GM21515 (cell line): ENCODE measurements at regions not wholly inside any gene's neighbourhood (a gene's known extent, or its start where the extent isn't known, plus 50 kb on each side); places are given as distances from the start of the nearest gene placed in this dataset.
"Not testable (repeated sequence)": the region's sequence is repeated elsewhere in the genome, so short reads cannot be mapped to it uniquely, and the experiment has no call there.

Source experiments
- ATAC-seq: cut with Tn5 transposase; IDR thresholded peaks from one replicate; pipeline ENCODE4 v1.9.1; 2021; ENCODE audit not compliant: unreplicated experiment

DNA sequence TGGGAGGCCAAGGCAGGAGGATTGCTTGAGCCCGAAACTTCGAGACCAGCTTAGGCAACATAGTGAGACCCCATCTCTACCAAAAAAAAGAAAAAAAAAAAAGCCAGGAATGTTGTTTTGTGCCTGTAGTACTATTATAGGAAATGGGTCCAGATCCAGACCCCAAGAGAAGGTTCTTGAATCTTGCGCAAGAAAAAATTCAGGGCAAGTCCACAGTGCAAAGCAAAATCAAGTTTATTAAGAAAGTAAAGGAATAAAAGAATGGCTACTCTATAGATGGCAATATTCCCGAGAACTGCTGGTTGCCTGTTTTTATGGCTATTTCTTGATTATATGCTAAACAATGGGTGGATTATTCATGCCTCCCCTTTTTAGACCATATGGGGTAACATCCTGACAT, 51.2 kb upstream of the RDX start:
- ATAC-seq, result no peak

DNA sequence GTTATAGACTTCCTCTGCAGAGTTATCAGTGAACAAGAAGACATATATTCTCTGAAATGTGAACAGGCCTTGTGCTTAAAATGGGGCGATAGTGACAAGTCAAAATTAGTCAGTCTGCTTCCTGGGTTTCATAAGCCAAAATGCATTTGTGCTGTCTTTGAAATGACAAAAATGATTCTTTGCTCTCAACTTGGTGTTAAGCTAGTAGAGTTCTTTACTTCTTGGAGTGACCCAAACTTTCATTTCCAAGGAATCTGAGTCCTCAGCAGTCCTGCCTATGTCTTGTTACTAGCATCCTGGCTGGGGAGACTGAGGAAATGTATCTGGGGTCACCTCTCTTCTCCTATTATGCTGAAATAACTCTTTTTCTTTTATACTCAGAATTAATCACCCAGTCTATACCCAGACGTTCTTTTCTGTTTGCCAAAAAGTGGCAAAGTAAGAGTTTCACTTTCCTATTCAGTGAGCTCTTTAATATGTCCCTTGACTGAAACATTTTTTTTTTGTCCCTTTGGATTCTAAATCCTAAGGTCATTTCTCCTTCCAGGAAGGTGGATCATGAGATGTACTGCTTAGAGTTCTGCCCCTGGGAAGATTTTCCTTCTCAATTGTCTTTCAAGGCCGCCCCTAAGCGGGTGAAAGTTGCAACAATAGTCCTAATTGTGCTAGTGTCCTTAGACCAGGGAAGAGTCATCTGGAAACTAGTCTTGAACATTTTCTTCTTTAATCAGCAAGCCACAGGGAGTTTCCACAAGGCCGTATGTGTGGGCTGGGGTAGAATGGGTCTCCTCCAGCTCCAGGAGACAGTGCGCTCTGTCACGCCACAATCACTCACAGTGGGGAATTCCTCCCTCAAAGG, 53.0 kb upstream of the RDX start:
- ATAC-seq, result peak; percentile 68

DNA sequence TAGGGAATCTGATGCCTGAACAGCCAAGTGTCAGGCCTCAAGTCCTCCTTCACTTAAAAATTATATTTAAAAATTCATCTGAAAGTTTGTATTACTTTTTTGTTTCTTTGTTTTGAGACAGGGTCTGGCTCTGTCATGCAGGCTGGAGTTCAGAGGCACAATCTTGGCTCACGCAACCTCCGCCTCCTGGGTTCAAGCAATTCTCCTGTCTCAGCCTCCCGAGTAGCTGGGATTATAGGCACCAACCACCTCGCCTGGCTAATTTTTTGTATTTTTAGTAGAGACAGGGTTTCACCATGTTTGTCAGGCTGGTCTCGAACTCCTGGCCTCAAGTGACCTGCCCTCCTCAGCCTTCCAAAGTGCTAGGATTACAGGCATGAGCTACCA, 53.6 kb upstream of the RDX start:
- ATAC-seq, result not testable (repeated sequence)

DNA sequence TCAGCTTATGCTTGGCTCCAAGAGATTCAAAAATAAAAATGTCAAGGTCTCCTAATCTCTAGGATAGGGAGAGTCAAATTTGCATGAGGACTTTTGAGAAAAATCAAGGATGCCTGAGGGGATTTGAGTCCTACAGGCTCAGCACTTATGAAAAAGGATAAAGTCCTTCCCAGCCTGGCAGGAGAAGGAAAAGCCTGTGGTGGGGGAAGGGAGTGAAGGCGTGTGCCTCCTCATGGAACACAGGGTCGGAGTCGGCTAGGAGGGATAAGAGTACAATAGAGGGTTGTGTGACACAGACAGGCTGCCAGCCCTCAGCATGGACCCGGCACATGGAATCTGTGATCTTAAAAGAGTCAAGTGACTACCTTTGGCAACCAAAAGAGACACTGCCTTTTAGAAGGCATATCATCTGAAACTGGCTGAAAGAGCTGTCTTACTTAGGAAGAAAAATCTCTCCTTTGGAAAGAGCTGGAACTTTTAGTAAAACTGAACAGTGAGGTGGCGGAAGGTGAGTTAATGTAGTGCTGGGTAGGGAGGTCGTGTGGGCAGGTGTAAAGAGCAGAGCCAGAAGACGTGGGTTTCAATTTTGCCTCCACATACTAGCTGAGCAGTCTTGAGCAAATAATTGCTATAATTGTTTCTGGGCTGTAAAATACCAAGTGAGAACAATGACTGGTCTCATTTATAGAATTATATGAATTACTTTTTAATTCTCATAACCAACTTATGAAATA, 58.8 kb upstream of the RDX start:
- no peak for ATAC-seq

DNA sequence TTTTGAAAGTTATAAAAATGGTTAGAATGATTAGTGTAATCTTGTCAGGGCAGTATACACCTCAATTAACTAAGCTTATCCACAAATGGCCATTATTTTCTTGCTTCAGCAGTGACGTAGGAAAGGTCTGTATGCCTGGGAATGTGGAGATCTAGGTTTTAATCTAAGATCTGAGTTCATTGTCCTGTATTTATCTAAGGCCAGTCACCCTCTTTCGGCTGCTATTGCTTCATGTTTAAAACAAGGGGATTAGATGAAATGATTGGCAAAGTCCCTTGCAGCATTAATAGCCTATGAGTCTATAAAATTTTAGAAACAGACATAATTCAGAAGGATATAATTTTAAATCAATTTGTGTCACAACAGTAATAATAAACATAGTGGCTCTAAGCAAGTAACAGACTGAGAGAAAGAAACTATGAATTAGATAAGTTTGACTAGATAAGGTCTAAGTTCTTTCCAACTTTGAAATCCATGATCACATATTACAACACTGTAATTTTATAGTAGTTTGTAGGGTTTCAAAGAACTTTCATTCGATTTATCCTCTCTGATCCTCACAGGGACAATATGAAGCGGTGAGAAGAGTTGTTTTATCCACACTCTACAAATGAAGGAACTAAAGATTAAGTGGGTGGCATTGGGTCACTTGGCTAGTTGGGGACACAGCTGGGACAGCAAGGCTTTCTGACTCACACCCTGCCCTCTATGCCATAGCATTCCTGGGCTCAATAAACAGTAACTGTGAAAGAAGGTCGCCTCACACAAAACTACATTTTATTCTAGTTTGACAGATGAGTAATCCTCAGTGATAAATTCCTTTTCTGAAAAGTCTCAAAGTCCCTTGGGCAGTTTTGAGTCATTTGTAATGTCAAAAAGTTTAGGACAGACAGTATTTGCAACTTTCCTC, 60.6 kb upstream of the RDX start:
- ATAC-seq, result no peak

DNA sequence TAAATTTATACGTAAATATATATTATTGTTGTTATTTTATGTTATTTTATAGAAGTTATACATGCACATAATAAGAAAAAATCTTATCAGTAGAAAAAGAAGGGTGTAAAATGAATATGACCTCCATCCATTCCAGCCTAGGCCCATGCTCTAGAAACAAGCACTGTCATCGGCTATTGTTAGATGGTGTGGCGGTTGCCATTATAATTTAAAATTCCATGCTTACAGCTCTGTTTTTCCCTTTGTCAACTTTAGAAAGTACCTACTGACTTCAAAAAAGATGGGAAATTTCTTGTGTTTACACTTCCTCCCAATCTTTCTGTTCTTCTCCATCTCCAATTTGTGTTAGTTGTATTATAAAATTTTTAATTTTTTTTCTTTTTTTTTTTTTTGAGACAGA, 61.9 kb upstream of the RDX start:
- ATAC-seq, result no peak

- not testable (repeated sequence) for ATAC-seq
Observed at GRCh38 chr11:110360781-110361408, 64.5 kb upstream of the RDX start.

- no peak for ATAC-seq
Observed at GRCh38 chr11:110362971-110363509, 66.6 kb upstream of the RDX start.

- ATAC-seq, result no peak
Observed at GRCh38 chr11:110366291-110366690, 63.5 kb upstream of the FDX1 start.

DNA sequence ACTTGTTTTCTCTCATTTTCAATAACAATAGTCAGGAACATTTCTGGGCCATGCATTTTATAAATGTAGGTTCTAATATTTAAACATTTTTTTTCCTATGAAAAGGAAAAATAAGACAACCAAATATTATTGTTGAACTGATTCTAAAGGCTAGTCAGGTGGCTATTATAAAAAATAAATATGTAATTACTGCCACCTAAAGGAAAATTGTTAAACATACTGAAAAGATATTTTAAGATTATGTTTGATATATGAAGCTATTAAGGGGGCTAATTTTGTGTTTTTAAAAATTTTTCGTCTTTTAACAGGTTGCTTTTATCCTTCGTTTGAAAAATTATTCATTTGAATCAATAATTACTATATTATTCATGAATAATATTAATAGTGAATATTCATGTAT, 62.2 kb upstream of the FDX1 start:
- ATAC-seq, result no peak

- no peak for ATAC-seq
Observed at GRCh38 chr11:110371084-110371483, 58.7 kb upstream of the FDX1 start.

- ATAC-seq, result peak; percentile 88
Observed at GRCh38 chr11:110373051-110373702, 56.6 kb upstream of the FDX1 start.

DNA sequence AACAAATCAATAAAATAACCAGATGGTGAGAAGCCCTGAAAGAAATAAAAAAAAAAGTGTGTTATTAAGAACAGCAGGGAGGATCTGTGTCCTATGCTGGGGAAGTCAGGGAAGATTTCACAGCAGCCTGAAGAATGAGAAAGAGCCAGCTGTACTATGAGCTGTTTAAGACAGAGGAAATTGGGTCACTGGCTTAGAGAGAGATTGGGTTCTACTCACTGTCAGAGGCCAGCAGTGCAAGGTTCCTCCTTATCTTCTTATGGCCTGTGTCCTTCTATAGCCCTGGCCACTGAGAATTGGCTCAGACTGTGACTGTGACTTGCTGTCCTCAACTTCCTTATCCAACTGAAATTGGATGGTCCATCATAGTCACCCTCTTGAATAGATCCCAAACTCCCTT, 54.8 kb upstream of the FDX1 start:
- no peak for ATAC-seq

DNA sequence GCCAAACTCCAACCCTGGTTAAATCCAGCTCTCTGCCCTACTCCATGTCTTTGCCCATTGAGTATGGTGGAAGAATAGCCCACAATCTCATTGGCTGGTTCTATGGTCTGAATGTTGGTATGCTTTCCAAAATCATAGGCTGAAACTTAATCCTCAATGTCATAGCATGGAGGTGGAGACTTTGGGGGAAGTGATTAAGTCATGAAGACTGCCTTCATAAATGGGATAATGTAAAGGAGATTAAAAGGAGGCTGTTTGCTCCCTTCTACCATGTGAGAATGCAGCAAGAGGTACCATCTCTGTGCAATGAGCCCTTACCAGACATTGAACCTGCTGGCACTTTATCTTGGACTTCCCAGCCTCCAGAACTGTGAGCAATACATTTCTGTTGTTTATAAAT, 54.4 kb upstream of the FDX1 start:
- ATAC-seq, result no peak

- ATAC-seq, result no peak
Observed at GRCh38 chr11:110376021-110376420, 53.7 kb upstream of the FDX1 start.

- peak; percentile 37 for ATAC-seq
Observed at GRCh38 chr11:110376711-110377324, 52.9 kb upstream of the FDX1 start.

GRCh38 chr11:110377434-110377833, 52.3 kb upstream of the FDX1 start:
- ATAC-seq, result no peak

DNA sequence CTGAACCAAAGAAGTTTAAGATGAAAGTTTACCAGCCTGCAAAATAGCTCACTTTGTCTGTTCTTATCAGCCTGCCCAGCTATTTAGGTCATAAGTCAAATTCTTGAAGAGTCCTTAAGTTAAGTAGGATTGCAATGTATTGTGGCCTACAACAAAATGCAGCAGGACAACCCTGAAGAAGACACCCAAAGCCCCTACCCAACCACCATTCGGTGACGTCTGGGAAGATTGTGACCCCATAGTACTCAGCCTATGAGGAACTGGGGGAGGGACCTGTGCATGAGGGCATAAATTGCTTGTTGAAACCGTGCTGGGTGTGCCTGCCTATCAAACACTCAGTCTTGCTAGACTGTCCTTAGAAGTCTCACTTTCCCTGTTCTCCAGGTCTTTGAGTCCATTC, 50.5 kb upstream of the FDX1 start:
- no peak for ATAC-seq

DNA sequence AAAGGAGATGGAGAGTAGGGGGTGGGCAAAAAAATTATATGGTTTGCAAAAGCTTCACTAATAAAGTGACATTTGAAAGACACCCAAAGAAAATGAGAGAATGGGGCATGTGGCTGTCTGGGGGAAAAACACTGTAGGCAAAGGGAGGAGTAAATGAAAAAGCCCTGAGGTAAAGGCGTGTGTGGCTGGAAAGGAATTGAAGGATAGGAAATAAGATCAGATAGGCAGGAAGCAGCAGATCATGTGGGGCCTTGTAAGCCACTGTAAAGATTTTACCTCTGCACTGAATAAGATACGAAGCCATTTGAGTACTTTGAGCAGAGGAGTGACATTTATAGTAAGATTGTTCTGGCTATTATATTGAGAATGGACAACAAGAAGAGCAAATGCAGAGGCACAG, 49.8 kb upstream of the FDX1 start:
- ATAC-seq, result no peak
